OCI-LY7 (cell line): ENCODE measurements at regions not wholly inside any gene's neighbourhood (a gene's known extent, or its start where the extent isn't known, plus 50 kb on each side); places are given as distances from the start of the nearest gene placed in this dataset.
A peak's percentile ranks its signal among the peaks of the same experiment; 100 is the strongest.
"Not testable (repeated sequence)": the region's sequence is repeated elsewhere in the genome, so short reads cannot be mapped to it uniquely, and the experiment has no call there.

Experiments
- BruUV-seq: library from RNA; stranded (reverse); fragments of 400-500 nt; replicated peaks from 2 replicates; lab custom pipeline; 2021; lab: Mats Ljungman, UMichigan
- CTCF ChIA-PET: fragments of 300-600 bp; sonication (Branson Sonifier 250); formaldehyde crosslinking; loops from one replicate; lab custom pipeline; 2022; ENCODE audit warnings: antibody characterized with exemption; ENCODE audit not compliant: unreplicated experiment; lab: Charles Lee
- POLR2A ChIA-PET: fragments of 300-600 bp; sonication (Branson Sonifier 250); formaldehyde crosslinking; loops from one replicate; lab custom pipeline; 2022; ENCODE audit warnings: antibody characterized with exemption; lab: Charles Lee
- DNase-seq: peaks from one replicate; pipeline ENCODE4 v3.0.0-alpha.2; 2015; ENCODE audit warnings: low spot score
- H2AFZ ChIP-seq: fragments of 200-600 bp; sonication (generic), shearing (Covaris generic); 2 replicates; pipeline ENCODE4 v1.6.1; 2014; ENCODE audit warnings: mild to moderate bottlenecking, antibody characterized with exemption, low read length, moderate library complexity
- H3K27ac ChIP-seq: fragments of 200-600 bp; sonication (generic); 2 replicates; pipeline ENCODE4 v1.5.1; 2014; ENCODE audit warnings: mixed run types, low read depth, mild to moderate bottlenecking, moderate library complexity, low read length, inconsistent platforms; ENCODE audit not compliant: poor library complexity, severe bottlenecking
- H3K36me3 ChIP-seq: fragments of 200-600 bp; sonication (generic); 2 replicates; pipeline ENCODE4 v1.6.1; 2014; ENCODE audit warnings: mild to moderate bottlenecking, antibody characterized with exemption, low read length, moderate library complexity, mixed read lengths; ENCODE audit not compliant: insufficient read depth
- H3K4me1 ChIP-seq: fragments of 200-600 bp; sonication (generic); 2 replicates; pipeline ENCODE4 v1.5.1; 2014; ENCODE audit warnings: mild to moderate bottlenecking, low read length; ENCODE audit not compliant: insufficient read depth, poor library complexity, severe bottlenecking
- H3K4me2 ChIP-seq: fragments of 200-600 bp; sonication (generic); 2 replicates; pipeline ENCODE4 v1.6.1; 2014; ENCODE audit warnings: mild to moderate bottlenecking, low read length
- H3K4me3 ChIP-seq: fragments of 200-600 bp; sonication (generic); 2 replicates; pipeline ENCODE4 v1.5.1; 2014; ENCODE audit warnings: mild to moderate bottlenecking, low read depth, low read length; ENCODE audit not compliant: poor library complexity, severe bottlenecking
- H3K79me2 ChIP-seq: fragments of 200-600 bp; sonication (generic); 2 replicates; pipeline ENCODE4 v1.6.1; 2016; ENCODE audit warnings: low read depth, mild to moderate bottlenecking, low read length, moderate library complexity, mixed read lengths; ENCODE audit not compliant: insufficient read depth
- H3K9me2 ChIP-seq: fragments of 200-600 bp; sonication (generic); 2 replicates; pipeline ENCODE4 v1.6.1; 2016; ENCODE audit warnings: mild to moderate bottlenecking, low read length, mixed read lengths; ENCODE audit not compliant: insufficient read depth
- H3K9me3 ChIP-seq: fragments of 200-600 bp; sonication (generic); 2 replicates; pipeline ENCODE4 v1.6.1; 2014; ENCODE audit warnings: mild to moderate bottlenecking, mixed run types, low read length, mixed read lengths
- H4K20me1 ChIP-seq: fragments of 200-600 bp; sonication (generic); 2 replicates; pipeline ENCODE4 v1.6.1; 2014; ENCODE audit warnings: mild to moderate bottlenecking, antibody characterized with exemption, low read length, moderate library complexity, mixed read lengths; ENCODE audit not compliant: insufficient read depth
- CTCF ChIP-seq: fragments of 200-600 bp; sonication (generic); conservative IDR thresholded peaks from 2 replicates; pipeline ENCODE4 v1.5.1; 2014; ENCODE audit warnings: mild to moderate bottlenecking, antibody characterized with exemption, low read length, moderate library complexity, mixed read lengths
- EZH2phosphoT487 ChIP-seq: fragments of 200-600 bp; sonication (generic); IDR thresholded peaks from 2 replicates; pipeline ENCODE4 v1.6.1; 2018; ENCODE audit warnings: low read depth, borderline replicate concordance, mild to moderate bottlenecking, mixed run types, antibody characterized with exemption, low read length, moderate library complexity, mixed read lengths
- intact Hi-C: fragments of 100-400 bp; cut with micrococcal nuclease; formaldehyde crosslinking; loops from one replicate; pipeline ENCODE4 v1.10.0; 2022; ENCODE audit not compliant: unreplicated experiment

- TF ChIP-seq EZH2phosphoT487 (no peak), CTCF (no peak)
- no peak for DNase-seq
- H4K20me1 ChIP-seq: no peaks in the 10 kb centered on the region
- ChIA-PET CTCF (no interaction called here), POLR2A (interaction anchor here (1.2 kb wide), 1 partner anchor 12 kb away, joined by 4 read pairs; no protein-coding TSS in a partner anchor)
- no peaks in the 10 kb centered on the region for H3K79me2 ChIP-seq
- intact Hi-C loops: no loop called here
- no peaks in the 10 kb centered on the region for H3K9me2 ChIP-seq
- no peak overlapping the region for H3K27ac ChIP-seq
- no peaks in the 10 kb centered on the region for H3K9me3 ChIP-seq
- peak overlapping the region; percentile 44; the same call in 1 of the 2 replicates for H2AFZ ChIP-seq
- H3K36me3 ChIP-seq: no peaks in the 10 kb centered on the region
- H3K4me2 ChIP-seq: no peak overlapping the region
- no peak overlapping the region for H3K4me3 ChIP-seq
- no peaks in the 10 kb centered on the region for H3K4me1 ChIP-seq
- no TSS peak for BruUV-seq
Measured at GRCh38 chr2:145524836-145525235, 1004.9 kb upstream of the ZEB2 start.

- no TSS peak for BruUV-seq
- POLR2A ChIA-PET: interaction anchor here (1.2 kb wide), 1 partner anchor 12 kb away, joined by 4 read pairs; no protein-coding TSS in a partner anchor
- intact Hi-C loops: no loop called here
- Histone ChIP-seq H3K4me3 (no peak overlapping the region), H3K9me3 (no peaks in the 10 kb centered on the region), H3K4me2 (no peak overlapping the region), H4K20me1 (no peaks in the 10 kb centered on the region), H2AFZ (peak overlapping the region; percentile 44; the same call in 1 of the 2 replicates), H3K36me3 (no peaks in the 10 kb centered on the region), H3K27ac (no peak overlapping the region), H3K79me2 (no peaks in the 10 kb centered on the region), H3K4me1 (no peaks in the 10 kb centered on the region), H3K9me2 (no peaks in the 10 kb centered on the region)
- DNase-seq: no peak
- CTCF ChIA-PET: no interaction called here
- no peak for TF ChIP-seq CTCF
- TF ChIP-seq EZH2phosphoT487: no peak
Measured at GRCh38 chr2:145524303-145524702, 1004.4 kb upstream of the ZEB2 start.

- H2AFZ ChIP-seq, intact Hi-C loops, BruUV-seq, DNase-seq, H3K4me1 ChIP-seq, H4K20me1 ChIP-seq, POLR2A ChIA-PET, H3K9me3 ChIP-seq, H3K79me2 ChIP-seq, H3K36me3 ChIP-seq, H3K4me3 ChIP-seq, CTCF ChIA-PET, H3K27ac ChIP-seq, H3K4me2 ChIP-seq, H3K9me2 ChIP-seq: not testable (repeated sequence)
Measured at GRCh38 chr2:145519254-145519653, 999.3 kb upstream of the ZEB2 start.
